Neural progenitor cell (in vitro differentiated cells): ENCODE measurements at regions not wholly inside any gene's neighbourhood (a gene's known extent, or its start where the extent isn't known, plus 50 kb on each side); places are given as distances from the start of the nearest gene placed in this dataset.

ENCODE experiments used
- CTCF ChIP-seq: fragments of 200-600 bp; sonication (generic); IDR thresholded peaks from 2 replicates; pipeline ENCODE4 v1.5.1; 2017; ENCODE audit warnings: antibody characterized with exemption, mild to moderate bottlenecking
- EZH2 ChIP-seq: fragments of 200-600 bp; sonication (generic); IDR thresholded peaks from 2 replicates; pipeline ENCODE4 v1.6.1; 2017; ENCODE audit warnings: antibody characterized with exemption, mild to moderate bottlenecking, moderate library complexity
- EZH2phosphoT487 ChIP-seq: fragments of 200-600 bp; sonication (generic); IDR thresholded peaks from 2 replicates; pipeline ENCODE4 v1.6.1; 2017; ENCODE audit warnings: antibody characterized with exemption

GRCh38 chr19:31578326-31578725, 229.1 kb upstream of the TSHZ3 start:
- TF ChIP-seq CTCF: no peak
- no peak for TF ChIP-seq EZH2phosphoT487
- TF ChIP-seq EZH2: no peak
